H4 (cell line): ENCODE measurements at regions not wholly inside any gene's neighbourhood (a gene's known extent, or its start where the extent isn't known, plus 50 kb on each side); places are given as distances from the start of the nearest gene placed in this dataset.

Experiments used
- DNase-seq: peaks from one replicate; pipeline ENCODE4 v3.0.0-alpha.2; 2015; ENCODE audit warnings: low spot score

DNA sequence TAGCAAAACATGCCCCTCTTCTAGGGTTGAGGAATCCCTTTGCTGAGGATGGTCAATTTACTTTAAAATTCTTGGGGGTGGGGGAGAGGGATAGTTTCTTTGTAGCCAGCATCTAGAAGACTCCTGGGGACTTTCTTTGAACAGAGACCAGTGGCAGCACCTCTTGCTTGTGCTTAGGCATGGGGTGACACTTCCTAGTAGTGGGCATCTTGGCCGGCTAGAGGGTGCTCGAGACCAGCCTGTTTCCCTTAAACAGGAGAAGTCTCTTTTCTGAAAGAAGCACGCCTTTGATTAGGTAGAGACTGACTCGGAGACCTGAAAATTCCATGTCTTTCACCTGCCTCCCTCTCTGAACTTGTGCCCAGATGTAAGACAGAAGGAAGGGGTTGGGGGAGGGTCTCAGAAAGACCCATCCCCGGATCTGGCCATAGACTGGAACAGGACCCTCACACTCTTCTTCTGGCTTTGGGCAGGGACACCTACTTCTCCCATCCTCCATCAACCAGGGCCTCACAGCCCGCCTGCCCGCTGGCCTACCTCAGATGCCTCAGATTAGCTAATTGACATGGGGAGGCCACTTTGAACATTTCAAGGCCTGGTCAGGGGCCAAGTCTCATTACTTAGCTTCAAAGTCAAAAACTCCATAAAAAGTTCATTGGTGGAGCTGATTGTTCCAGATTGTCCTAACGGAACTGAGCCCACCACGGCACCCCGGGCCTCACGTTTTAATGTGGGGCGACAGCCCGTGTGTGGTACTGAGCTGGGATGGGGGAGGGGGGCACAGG is 172.2 kb downstream of the CDC5L start:
- no peak for DNase-seq

- DNase-seq = no peak
These were observed 173.1 kb downstream of the CDC5L start for GRCh38 chr6:44560458-44561059.

- no peak for DNase-seq
These were observed 173.6 kb downstream of the CDC5L start for GRCh38 chr6:44561060-44561623.

DNA sequence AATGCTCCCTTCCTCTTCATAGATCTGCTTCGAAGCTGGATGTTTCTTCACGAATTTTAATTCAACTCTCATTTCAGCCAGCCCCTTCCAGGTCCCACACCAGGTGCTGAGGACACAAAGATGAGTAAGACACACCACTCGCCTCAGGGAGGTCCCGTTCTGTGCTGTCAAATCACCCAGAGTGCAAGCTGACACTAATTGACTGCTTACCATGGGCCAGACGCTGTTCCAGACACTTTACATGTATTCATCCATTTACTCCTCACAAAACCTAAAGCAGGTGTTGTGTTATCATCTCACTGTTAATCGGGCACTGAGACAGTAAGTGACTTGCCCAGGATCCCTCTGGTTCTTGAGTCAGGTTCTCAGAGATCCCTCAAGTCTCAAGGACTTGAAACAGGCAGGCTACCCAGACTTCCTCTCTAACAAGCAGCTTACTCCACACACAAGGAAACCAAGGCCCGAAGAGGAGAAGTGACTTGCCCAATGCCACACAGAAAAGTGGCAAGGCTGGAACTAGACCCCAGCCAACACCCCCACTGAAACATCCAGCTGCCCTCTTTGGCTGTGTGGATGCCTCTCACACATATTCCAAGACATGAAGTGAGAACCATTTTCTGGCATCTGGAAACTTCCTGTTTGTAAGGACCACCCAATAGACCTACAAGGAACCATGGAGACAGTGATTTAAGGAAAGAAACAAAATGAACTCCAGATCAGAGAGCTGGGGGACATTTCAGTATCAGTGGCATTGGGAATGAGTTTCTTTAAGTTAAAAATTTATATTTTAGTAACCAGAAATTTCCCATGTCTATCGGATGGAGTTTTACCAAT is 174.5 kb downstream of the CDC5L start:
- no peak for DNase-seq

- DNase-seq = no peak
These were observed 175.9 kb downstream of the CDC5L start for GRCh38 chr6:44563397-44563796.

DNA sequence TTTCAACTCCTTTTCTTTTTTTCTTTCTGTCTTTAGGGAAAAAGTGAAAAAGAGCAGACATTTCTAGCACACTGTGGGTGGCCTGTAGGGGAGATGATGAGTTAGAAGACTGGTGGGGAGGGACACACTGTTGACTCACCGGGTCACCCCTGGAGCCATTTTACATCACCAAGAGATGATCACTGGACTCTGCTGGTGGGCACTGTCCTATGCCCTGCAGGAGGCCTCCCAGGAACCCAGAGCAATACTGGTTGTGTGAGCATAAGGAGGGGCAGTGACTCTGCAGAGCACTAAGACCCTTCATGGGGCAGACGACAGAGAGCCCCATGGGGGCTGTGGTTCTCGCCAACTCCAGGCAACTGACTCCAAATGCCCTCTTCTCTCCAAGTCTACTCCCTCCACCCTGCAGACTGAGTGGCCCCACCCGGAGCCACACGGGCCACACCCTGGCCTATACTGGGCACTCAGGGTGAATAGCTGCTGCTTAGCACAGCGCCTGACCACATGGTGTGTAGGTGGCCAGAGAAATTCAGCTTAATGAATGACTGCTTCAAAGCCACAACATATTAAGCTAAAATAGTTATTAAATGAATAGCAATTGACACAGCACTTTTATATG is 177.5 kb downstream of the CDC5L start:
- DNase-seq = no peak

DNA sequence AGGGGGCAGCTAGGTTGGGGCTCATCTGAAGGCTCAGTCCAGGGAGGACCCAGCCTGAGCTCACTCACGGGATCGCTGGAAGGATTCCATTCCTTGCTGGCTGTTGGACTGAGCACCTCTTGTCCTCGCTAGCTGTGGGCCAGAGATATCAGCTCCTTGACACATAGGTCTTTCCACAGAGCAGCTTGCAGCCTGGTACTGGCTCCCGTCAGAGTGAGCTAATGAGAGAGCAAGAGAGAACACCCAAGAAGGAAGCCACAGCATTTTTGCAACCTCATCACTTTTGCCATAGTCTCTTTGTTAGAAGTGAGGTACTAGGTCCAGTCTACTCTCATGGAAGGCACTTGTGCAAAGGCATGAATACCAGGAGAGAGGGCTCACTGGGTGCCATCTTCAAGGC is 179.9 kb downstream of the CDC5L start:
- DNase-seq = no peak

DNA sequence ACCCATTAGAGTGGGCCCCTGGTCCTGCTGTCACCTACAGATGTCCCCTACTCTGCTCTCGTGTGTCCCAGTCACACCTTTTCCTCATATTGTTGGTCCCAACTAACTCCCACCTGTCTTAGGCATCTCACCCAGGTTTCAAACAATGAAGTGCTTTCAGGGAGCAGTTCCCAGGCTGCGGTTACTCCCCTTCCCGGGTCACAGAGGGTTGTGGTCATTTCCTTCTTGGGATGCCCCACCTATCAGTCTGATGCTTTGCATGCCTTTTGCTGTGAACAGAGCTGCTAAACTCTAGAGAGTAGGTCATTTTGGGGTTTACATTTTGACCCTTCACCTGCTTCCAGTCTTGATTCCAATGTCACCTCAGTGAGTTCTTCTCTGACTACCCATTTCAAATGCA is 181.6 kb downstream of the CDC5L start:
- no peak for DNase-seq

DNA sequence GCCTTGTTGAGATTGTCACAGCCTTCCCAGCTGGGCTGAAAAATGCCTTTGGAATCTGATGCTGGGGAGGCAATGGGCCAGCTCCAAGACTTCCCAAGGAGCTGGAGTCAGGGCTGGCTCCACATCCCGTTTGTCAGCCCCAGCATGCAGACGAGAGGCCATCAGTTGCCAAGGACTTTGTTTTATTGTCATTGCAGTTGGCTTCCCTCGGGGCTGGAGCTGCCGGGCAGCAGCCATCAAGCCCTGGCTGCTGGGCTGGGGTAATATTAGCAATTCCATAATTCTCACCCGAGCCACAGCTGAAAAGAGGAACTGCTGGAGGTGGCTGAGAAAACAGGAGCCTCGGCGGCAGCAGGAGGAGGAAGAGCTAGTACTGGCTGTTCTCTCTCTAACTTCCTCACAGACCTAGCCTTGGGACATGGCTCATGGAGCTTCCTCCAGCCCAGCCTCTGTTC is 182.5 kb downstream of the CDC5L start:
- DNase-seq = no peak

GRCh38 chr6:44571510-44571909 is 184.0 kb downstream of the CDC5L start:
- no peak for DNase-seq

GRCh38 chr6:44572346-44572745 is 184.8 kb downstream of the CDC5L start:
- no peak for DNase-seq

- DNase-seq = no peak
These were observed 188.1 kb downstream of the CDC5L start for GRCh38 chr6:44575644-44576043.

GRCh38 chr6:44576132-44576631 is 188.7 kb downstream of the CDC5L start:
- no peak for DNase-seq

DNA sequence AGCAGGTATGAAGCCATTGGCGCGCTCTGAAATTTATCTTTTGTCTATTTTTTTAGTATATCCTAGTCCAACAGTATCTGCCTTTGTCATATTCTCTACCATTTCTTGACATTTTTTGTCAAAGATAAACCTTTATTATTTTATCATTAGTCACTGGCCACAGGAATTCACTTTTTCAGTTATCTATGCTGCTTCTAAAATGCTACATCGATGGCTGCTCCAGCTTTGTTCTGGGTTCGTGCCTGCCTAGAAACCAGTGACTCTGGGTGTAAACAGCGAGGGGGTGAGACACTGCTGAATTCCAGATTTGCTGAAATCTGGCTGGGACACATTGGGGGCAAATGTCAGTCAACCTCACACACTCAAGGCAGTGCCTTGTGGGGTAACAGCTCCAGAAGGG is 193.4 kb downstream of the CDC5L start:
- no peak for DNase-seq

DNA sequence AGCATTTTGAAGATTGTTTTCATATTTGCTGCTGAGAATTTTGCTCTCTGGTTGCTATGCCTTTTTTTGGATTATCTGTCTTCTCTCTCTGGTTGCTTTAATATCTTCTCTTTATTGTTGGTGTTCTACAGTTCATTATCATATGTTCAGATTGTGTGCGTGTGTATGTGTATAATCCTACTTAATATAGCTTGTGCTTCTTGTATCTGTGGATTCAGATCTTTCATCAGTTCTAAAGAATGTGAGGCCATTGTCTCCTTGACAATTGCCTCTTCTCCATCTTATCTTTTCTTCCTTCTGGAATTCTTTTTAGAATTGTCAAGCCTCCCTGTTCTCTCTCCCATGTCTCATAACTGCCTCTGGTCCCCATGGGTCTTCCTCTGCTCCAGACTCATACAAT is 195.4 kb downstream of the CDC5L start:
- no peak for DNase-seq

GRCh38 chr6:44590471-44590870 is 203.0 kb downstream of the CDC5L start:
- DNase-seq = no peak

DNA sequence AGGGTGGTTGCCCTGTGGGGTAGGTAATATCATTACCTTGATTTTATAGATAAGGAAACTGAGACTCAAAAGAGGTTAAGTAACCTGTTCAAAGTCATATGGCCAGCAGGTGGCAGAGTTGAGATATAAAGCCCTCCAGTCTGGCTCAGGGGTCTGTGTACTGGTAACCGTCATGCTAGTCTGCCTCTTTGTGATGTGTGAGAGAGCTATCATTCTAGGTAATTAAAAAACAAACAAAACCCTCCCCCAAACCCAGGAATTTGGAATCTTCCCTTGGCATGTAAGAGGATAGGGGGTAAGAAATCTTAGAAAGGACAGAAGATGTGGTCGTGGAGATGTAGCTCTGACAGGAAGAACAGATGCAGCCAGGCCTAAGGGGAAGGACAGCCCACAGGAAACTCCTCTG is 206.0 kb downstream of the CDC5L start:
- DNase-seq = peak; percentile 78

GRCh38 chr6:44594481-44594880 is 207.0 kb downstream of the CDC5L start:
- no peak for DNase-seq

- DNase-seq = no peak
These were observed 211.2 kb downstream of the CDC5L start for GRCh38 chr6:44598679-44599078.

DNA sequence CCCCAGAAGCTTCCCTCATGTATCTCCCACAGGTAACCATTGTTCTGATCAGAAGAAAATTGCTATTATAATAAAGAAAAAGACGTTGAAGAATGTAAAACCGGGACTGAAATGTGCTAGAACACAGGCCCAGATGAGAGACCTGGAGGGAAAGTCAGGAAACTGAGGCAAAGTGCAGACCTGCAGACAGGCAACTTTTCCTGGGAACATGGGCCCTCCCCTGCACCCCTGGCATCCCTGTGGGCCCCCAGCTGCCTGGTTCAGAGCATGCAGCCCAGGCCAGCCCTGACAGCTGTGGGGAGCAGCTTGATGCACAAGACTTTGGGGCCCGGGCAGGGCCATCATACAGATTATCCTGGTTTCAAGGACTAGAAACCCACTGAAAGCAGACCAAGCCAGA is 212.2 kb downstream of the CDC5L start:
- DNase-seq = no peak

- no peak for DNase-seq
These were observed 215.7 kb downstream of the CDC5L start for GRCh38 chr6:44603044-44603686.
